Liver (tissue), 8 donors: ENCODE measurements at regions not wholly inside any gene's neighbourhood (a gene's known extent, or its start where the extent isn't known, plus 50 kb on each side); places are given as distances from the start of the nearest gene placed in this dataset.

Experiments
- DNase-seq: peaks from one replicate; pipeline ENCODE4 v3.0.0-alpha.2; 2017; ENCODE audit warnings: low spot score
- H3K27ac ChIP-seq, 2 donors: one replicate each; pipeline ENCODE4 v1.7.0; 2013; ENCODE audit warnings: inconsistent platforms in 2 of 2, low read length in 2 of 2, control low read depth in 1 of 2, low read depth in 1 of 2, mild to moderate bottlenecking in 1 of 2
- H3K27me3 ChIP-seq, 4 donors: one replicate each; pipeline versions ENCODE4 v1.6.1 to v1.7.0; 2013; ENCODE audit warnings: low read length in 3 of 4, inconsistent platforms in 1 of 4, mild to moderate bottlenecking in 1 of 4, moderate library complexity in 1 of 4; ENCODE audit not compliant: control insufficient read depth in 4 of 4, insufficient read depth in 4 of 4
- H3K36me3 ChIP-seq, 4 donors: one replicate each; pipeline versions ENCODE4 v1.6.1 to v1.7.0; 2013; ENCODE audit warnings: low read length in 3 of 4, mild to moderate bottlenecking in 3 of 4, low read depth in 1 of 4, moderate library complexity in 1 of 4; ENCODE audit not compliant: control insufficient read depth in 4 of 4, insufficient read depth in 3 of 4
- H3K4me1 ChIP-seq, 4 donors: one replicate each; pipeline versions ENCODE4 v1.6.1 to v1.7.0; 2013; ENCODE audit warnings: low read length in 3 of 4, mild to moderate bottlenecking in 3 of 4, moderate library complexity in 1 of 4; ENCODE audit not compliant: control insufficient read depth in 4 of 4, insufficient read depth in 4 of 4
- H3K4me3 ChIP-seq, 3 donors: one replicate each; pipeline versions ENCODE4 v1.6.1 to v1.7.0; 2013; ENCODE audit warnings: low read length in 3 of 3, control low read depth in 1 of 3, low read depth in 1 of 3, mild to moderate bottlenecking in 1 of 3
- H3K9ac ChIP-seq, 2 donors: one replicate each; pipeline ENCODE4 v1.7.0; 2013; ENCODE audit warnings: low read length in 2 of 2, mild to moderate bottlenecking in 2 of 2, moderate library complexity in 2 of 2, control low read depth in 1 of 2, low read depth in 1 of 2
- H3K9me3 ChIP-seq, 4 donors: one replicate each; pipeline versions ENCODE4 v1.6.1 to v1.7.0; 2013; ENCODE audit warnings: low read length in 3 of 4; ENCODE audit not compliant: control insufficient read depth in 4 of 4
- FOXA1 ChIP-seq: IDR thresholded peaks from 2 replicates; pipeline ENCODE4 v1.6.1; 2016; ENCODE audit warnings: antibody characterized with exemption
- FOXA2 ChIP-seq: IDR thresholded peaks from 2 replicates; pipeline ENCODE4 v1.6.1; 2016; ENCODE audit warnings: antibody characterized with exemption
- HNF4A ChIP-seq, 2 donors: conservative IDR thresholded peaks; 2 replicates each; pipeline ENCODE4 v1.6.1; 2016; ENCODE audit warnings: antibody characterized with exemption in 2 of 2, mild to moderate bottlenecking in 2 of 2
- JUND ChIP-seq, 2 donors: IDR thresholded peaks; 2 replicates each; pipeline ENCODE4 v1.6.1; 2016; ENCODE audit warnings: antibody characterized with exemption in 2 of 2
- RAD21 ChIP-seq, 2 donors: IDR thresholded peaks; 2 replicates each; pipeline ENCODE4 v1.6.1; 2016; ENCODE audit warnings: antibody characterized with exemption in 2 of 2, mild to moderate bottlenecking in 2 of 2
- RXRA ChIP-seq, 2 donors: IDR thresholded peaks; 2 replicates each; pipeline ENCODE4 v1.6.1; 2017 to 2018; ENCODE audit warnings: antibody characterized with exemption in 2 of 2, mild to moderate bottlenecking in 1 of 2
- SP1 ChIP-seq: IDR thresholded peaks from 2 replicates; pipeline ENCODE4 v1.6.1; 2018; ENCODE audit warnings: antibody characterized with exemption, mild to moderate bottlenecking
- TAF1 ChIP-seq: conservative IDR thresholded peaks from 2 replicates; pipeline ENCODE4 v1.6.1; 2016; ENCODE audit warnings: antibody characterized with exemption, mild to moderate bottlenecking
- YY1 ChIP-seq: IDR thresholded peaks from 2 replicates; pipeline ENCODE4 v1.6.1; 2016; ENCODE audit warnings: antibody characterized with exemption, mild to moderate bottlenecking
- WGBS: extraction: QIAGEN DNeasy Blood & Tissue Kit; methylation state at CpG from one replicate; pipeline ENCODE4 v1.1.7; 2013; 5-methylcytosine and 5-hydroxymethylcytosine counted together
- TF ChIP-seq, protein P1 (sequence below): IDR thresholded peaks from 2 replicates; pipeline ENCODE4 v1.6.1; 2016; ENCODE audit warnings: antibody characterized with exemption
- TF ChIP-seq, protein P2 (sequence below): IDR thresholded peaks from 2 replicates; pipeline ENCODE4 v1.6.1; 2016; ENCODE audit warnings: antibody characterized with exemption
- TF ChIP-seq, protein P3 (sequence below): IDR thresholded peaks from 2 replicates; pipeline ENCODE4 v1.6.1; 2016; ENCODE audit warnings: antibody characterized with exemption, mild to moderate bottlenecking
- TF ChIP-seq, protein P4 (sequence below): fragments of 150-350 bp; IDR thresholded peaks from 2 replicates; pipeline ENCODE4 v1.5.1; 2017; ENCODE audit warnings: improper control_type of control experiment, low read depth, low read length; ENCODE audit not compliant: missing input control
- donor health status: healthy.
- donor health status: healthy.
- donor health status: healthy.
- donor health status: healthy.
- donor health status: healthy.

DNA sequence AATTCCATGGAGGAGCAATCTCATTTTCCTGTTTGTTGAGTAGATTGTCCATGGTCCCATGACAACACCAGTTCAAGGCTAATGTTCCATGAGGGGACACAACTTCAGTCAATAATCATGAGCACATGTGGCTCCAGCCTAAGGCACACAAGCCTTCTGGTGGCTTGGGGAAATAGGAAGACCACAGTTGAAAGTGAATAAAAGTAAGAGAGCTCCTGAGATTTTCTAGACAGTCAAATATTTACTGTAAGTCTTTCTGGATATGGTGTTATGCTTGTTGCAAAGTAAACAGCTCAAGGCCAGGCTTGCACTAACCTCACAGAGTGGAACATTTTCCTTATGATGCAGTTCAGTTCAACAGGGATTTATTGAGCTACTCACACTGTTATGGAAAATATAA lies 206.9 kb upstream of the SLC38A2 start:
- TF ChIP-seq, protein P1, sequence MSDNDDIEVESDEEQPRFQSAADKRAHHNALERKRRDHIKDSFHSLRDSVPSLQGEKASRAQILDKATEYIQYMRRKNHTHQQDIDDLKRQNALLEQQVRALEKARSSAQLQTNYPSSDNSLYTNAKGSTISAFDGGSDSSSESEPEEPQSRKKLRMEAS: no peak
- TF ChIP-seq TAF1: no peak
- no peak for TF ChIP-seq HNF4A (conservative IDR thresholded peaks at IDR 0.05)
- TF ChIP-seq SP1: no peak
- TF ChIP-seq JUND (IDR thresholded peaks at IDR 0.05): no peak
- TF ChIP-seq, protein P2, sequence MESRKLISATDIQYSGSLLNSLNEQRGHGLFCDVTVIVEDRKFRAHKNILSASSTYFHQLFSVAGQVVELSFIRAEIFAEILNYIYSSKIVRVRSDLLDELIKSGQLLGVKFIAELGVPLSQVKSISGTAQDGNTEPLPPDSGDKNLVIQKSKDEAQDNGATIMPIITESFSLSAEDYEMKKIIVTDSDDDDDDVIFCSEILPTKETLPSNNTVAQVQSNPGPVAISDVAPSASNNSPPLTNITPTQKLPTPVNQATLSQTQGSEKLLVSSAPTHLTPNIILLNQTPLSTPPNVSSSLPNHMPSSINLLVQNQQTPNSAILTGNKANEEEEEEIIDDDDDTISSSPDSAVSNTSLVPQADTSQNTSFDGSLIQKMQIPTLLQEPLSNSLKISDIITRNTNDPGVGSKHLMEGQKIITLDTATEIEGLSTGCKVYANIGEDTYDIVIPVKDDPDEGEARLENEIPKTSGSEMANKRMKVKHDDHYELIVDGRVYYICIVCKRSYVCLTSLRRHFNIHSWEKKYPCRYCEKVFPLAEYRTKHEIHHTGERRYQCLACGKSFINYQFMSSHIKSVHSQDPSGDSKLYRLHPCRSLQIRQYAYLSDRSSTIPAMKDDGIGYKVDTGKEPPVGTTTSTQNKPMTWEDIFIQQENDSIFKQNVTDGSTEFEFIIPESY: no peak
- TF ChIP-seq RAD21 (IDR thresholded peaks at IDR 0.05): no peak
- TF ChIP-seq, protein P3, sequence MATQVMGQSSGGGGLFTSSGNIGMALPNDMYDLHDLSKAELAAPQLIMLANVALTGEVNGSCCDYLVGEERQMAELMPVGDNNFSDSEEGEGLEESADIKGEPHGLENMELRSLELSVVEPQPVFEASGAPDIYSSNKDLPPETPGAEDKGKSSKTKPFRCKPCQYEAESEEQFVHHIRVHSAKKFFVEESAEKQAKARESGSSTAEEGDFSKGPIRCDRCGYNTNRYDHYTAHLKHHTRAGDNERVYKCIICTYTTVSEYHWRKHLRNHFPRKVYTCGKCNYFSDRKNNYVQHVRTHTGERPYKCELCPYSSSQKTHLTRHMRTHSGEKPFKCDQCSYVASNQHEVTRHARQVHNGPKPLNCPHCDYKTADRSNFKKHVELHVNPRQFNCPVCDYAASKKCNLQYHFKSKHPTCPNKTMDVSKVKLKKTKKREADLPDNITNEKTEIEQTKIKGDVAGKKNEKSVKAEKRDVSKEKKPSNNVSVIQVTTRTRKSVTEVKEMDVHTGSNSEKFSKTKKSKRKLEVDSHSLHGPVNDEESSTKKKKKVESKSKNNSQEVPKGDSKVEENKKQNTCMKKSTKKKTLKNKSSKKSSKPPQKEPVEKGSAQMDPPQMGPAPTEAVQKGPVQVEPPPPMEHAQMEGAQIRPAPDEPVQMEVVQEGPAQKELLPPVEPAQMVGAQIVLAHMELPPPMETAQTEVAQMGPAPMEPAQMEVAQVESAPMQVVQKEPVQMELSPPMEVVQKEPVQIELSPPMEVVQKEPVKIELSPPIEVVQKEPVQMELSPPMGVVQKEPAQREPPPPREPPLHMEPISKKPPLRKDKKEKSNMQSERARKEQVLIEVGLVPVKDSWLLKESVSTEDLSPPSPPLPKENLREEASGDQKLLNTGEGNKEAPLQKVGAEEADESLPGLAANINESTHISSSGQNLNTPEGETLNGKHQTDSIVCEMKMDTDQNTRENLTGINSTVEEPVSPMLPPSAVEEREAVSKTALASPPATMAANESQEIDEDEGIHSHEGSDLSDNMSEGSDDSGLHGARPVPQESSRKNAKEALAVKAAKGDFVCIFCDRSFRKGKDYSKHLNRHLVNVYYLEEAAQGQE: no peak
- TF ChIP-seq, protein P4, sequence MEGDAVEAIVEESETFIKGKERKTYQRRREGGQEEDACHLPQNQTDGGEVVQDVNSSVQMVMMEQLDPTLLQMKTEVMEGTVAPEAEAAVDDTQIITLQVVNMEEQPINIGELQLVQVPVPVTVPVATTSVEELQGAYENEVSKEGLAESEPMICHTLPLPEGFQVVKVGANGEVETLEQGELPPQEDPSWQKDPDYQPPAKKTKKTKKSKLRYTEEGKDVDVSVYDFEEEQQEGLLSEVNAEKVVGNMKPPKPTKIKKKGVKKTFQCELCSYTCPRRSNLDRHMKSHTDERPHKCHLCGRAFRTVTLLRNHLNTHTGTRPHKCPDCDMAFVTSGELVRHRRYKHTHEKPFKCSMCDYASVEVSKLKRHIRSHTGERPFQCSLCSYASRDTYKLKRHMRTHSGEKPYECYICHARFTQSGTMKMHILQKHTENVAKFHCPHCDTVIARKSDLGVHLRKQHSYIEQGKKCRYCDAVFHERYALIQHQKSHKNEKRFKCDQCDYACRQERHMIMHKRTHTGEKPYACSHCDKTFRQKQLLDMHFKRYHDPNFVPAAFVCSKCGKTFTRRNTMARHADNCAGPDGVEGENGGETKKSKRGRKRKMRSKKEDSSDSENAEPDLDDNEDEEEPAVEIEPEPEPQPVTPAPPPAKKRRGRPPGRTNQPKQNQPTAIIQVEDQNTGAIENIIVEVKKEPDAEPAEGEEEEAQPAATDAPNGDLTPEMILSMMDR: no peak
- Histone ChIP-seq H3K9me3 (no peaks in the 10 kb centered on the region), H3K4me1 (peaks cover 2% of the 10 kb centered on the region in 4 donors), H3K9ac (no peak overlapping the region), H3K4me3 (no peak overlapping the region), H3K27me3 (no peaks in the 10 kb centered on the region), H3K27ac (no peak overlapping the region), H3K36me3 (no peaks in the 10 kb centered on the region)
- no peak for DNase-seq

DNA sequence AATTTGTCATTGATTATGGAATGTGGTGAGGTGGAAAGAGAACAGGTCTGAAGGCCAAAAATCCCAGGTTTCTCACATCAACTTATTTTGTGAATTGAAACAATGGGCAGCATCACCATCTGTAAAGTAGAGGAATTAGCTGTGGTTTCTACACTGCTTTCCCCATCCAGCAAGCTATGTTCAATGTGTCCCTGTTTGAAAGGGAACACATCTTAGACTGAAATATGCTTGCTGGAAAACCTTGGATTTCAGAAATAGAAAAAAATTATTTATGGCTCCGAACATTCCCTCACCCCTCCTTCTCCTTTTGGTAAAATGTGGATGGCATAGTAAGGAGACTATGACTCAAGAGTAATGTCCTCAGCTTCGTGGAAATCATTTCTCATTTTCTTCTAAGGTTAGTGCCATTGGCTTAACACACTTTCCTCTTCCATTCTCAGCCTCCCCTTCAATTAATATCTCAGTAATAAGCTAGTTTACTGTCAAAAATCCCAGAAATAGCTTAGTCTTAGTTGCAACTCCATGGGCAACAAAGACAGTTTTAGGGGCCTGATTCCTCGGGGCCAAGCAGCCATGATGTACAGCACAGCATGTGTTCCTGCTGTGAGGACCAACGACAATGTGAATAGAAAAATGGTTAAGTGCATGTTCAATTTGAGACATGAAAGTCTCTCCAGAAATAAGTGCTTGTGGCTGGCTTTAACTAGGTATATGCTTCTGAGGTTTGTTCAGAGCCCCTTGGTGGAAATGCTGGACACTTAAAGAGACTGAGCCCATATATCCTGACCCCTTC lies 205.8 kb upstream of the SLC38A2 start:
- TF ChIP-seq, protein P1: no peak
- TF ChIP-seq, protein P4: no peak
- TF ChIP-seq RXRA (IDR thresholded peaks at IDR 0.05) (no peak), FOXA2 (no peak), HNF4A (conservative IDR thresholded peaks at IDR 0.05) (no peak), FOXA1 (no peak), JUND (IDR thresholded peaks at IDR 0.05) (no peak), YY1 (no peak)
- WGBS: 88% methylated on average over 4 of the region's 4 CpGs
- no peak overlapping the region for H3K27ac ChIP-seq

More for the DNA sequence above, 205.8 kb upstream of the SLC38A2 start:
- H3K9me3 ChIP-seq: no peaks in the 10 kb centered on the region
- H3K9ac ChIP-seq: no peak overlapping the region
- peaks cover 2 to 3% (median 2%) of the 10 kb centered on the region in 4 donors for H3K4me1 ChIP-seq
- no peaks in the 10 kb centered on the region for H3K36me3 ChIP-seq
- no peak for DNase-seq
- no peaks in the 10 kb centered on the region for H3K27me3 ChIP-seq
- H3K4me3 ChIP-seq: no peak overlapping the region
